Upper lobe of left lung (tissue), 4 donors: ENCODE measurements at regions not wholly inside any gene's neighbourhood (a gene's known extent, or its start where the extent isn't known, plus 50 kb on each side); places are given as distances from the start of the nearest gene placed in this dataset.

Source experiments
- CTCF ChIP-seq, 6 experiments: fragments of 450-650 bp in 4 of 6; fragments of 200-600 bp in 2 of 6; sonication (generic) in 2 of 6; IDR thresholded peaks; one replicate each; pipeline ENCODE4 v1.5.1; 2016 to 2019; ENCODE audit warnings: antibody characterized with exemption in 6 of 6
- EP300 ChIP-seq, 4 donors: sonication (generic); formaldehyde crosslinking; IDR thresholded peaks; one replicate each; pipeline ENCODE4 v1.5.1; 2017; ENCODE audit warnings: antibody characterized with exemption in 4 of 4, control low read depth in 2 of 4
- POLR2AphosphoS5 ChIP-seq, 2 donors: sonication (generic); formaldehyde crosslinking; IDR thresholded peaks; one replicate each; pipeline ENCODE4 v1.5.1; 2017; ENCODE audit warnings: antibody characterized with exemption in 2 of 2

- TF ChIP-seq EP300 (IDR thresholded peaks at IDR 0.05) (no peak), POLR2AphosphoS5 (IDR thresholded peaks at IDR 0.05) (no peak), CTCF (IDR thresholded peaks at IDR 0.05) (no peak)
Observed at GRCh38 chr4:75248770-75249407, 265.3 kb downstream of the RCHY1 start.
